Bronchial epithelial cell (primary cell): ENCODE measurements at regions not wholly inside any gene's neighbourhood (a gene's known extent, or its start where the extent isn't known, plus 50 kb on each side); places are given as distances from the start of the nearest gene placed in this dataset.
"Not testable (repeated sequence)": the region's sequence is repeated elsewhere in the genome, so short reads cannot be mapped to it uniquely, and the experiment has no call there.

Experiments used
- DNase-seq: peaks from one replicate; pipeline ENCODE4 v3.0.0-alpha.2; 2010; ENCODE audit warnings: low read depth
- FAIRE-seq: peaks from 2 replicates; lab custom pipeline; 2011; peaks lifted over from hg19 to GRCh38; lab: Jason Lieb, UNC
- H3K27me3 ChIP-seq: 2 replicates; pipeline ENCODE4 v1.5.1; 2011; ENCODE audit warnings: low read length; ENCODE audit not compliant: control insufficient read depth, insufficient read depth
- H3K36me3 ChIP-seq: 2 replicates; pipeline ENCODE4 v1.5.1; 2011; ENCODE audit warnings: low read length; ENCODE audit not compliant: control insufficient read depth, insufficient read depth
- H3K4me3 ChIP-seq: 2 replicates; pipeline ENCODE4 v1.5.1; 2011; ENCODE audit warnings: mild to moderate bottlenecking, low read depth, low read length, control low read depth
- CTCF ChIP-seq: IDR thresholded peaks from 2 replicates; pipeline ENCODE4 v1.5.1; 2011; ENCODE audit warnings: mild to moderate bottlenecking, moderate library complexity, low read length, control low read depth, inconsistent platforms; ENCODE audit not compliant: insufficient read depth, severe bottlenecking

- H3K27me3 ChIP-seq, result no peaks in the 10 kb centered on the region
- no peak for TF ChIP-seq CTCF
- no peaks in the 10 kb centered on the region for H3K36me3 ChIP-seq
- H3K4me3 ChIP-seq, result no peak overlapping the region
- DNase-seq, result peak; percentile 99
- no peak for FAIRE-seq
These were observed 73.1 kb upstream of the UCN3 start for GRCh38 chr10:5291501-5292195.

GRCh38 chr10:5292196-5292735 lies 72.5 kb upstream of the UCN3 start:
- DNase-seq (peak; percentile 35), FAIRE-seq (peak; percentile 58)
- no peaks in the 10 kb centered on the region for H3K36me3 ChIP-seq
- H3K27me3 ChIP-seq, result no peaks in the 10 kb centered on the region
- no peak overlapping the region for H3K4me3 ChIP-seq
- no peak for TF ChIP-seq CTCF

- DNase-seq, H3K27me3 ChIP-seq, H3K4me3 ChIP-seq, H3K36me3 ChIP-seq, FAIRE-seq: not testable (repeated sequence)
These were observed 71.8 kb upstream of the UCN3 start for GRCh38 chr10:5292970-5293369.

- FAIRE-seq (peak; percentile 87), DNase-seq (peak; percentile 86)
- no peaks in the 10 kb centered on the region for H3K36me3 ChIP-seq
- peak; percentile 77 for TF ChIP-seq CTCF
- H3K27me3 ChIP-seq, result no peaks in the 10 kb centered on the region
- H3K4me3 ChIP-seq, result no peak overlapping the region
These were observed 70.8 kb upstream of the UCN3 start for GRCh38 chr10:5293691-5294550.

GRCh38 chr10:5297466-5297865 lies 67.3 kb upstream of the UCN3 start:
- no peak for TF ChIP-seq CTCF
- Histone ChIP-seq H3K36me3 (no peaks in the 10 kb centered on the region), H3K4me3 (no peak overlapping the region), H3K27me3 (no peaks in the 10 kb centered on the region)
- DNase-seq, result peak; percentile 64
- peak; percentile 58 for FAIRE-seq

- TF ChIP-seq CTCF, result no peak
- H3K4me3 ChIP-seq, result no peak overlapping the region
- H3K36me3 ChIP-seq, result no peaks in the 10 kb centered on the region
- DNase-seq (no peak), FAIRE-seq (no peak)
- no peaks in the 10 kb centered on the region for H3K27me3 ChIP-seq
These were observed 66.8 kb upstream of the UCN3 start for GRCh38 chr10:5297996-5298395.
